Right renal cortex interstitium (tissue), 3 donors: ENCODE measurements at regions not wholly inside any gene's neighbourhood (a gene's known extent, or its start where the extent isn't known, plus 50 kb on each side); places are given as distances from the start of the nearest gene placed in this dataset.
"Not testable (repeated sequence)": the region's sequence is repeated elsewhere in the genome, so short reads cannot be mapped to it uniquely, and the experiment has no call there.

Experiments
- DNase-seq, 3 donors: peaks; one replicate each; pipeline ENCODE4 v3.0.0-alpha.2; 2013; ENCODE audit warnings: low read depth in 3 of 3, low spot score in 2 of 3

GRCh38 chr6:119686644-119687043, 337.1 kb upstream of the MAN1A1 start:
- no peak for DNase-seq

GRCh38 chr6:119686240-119686639, 336.7 kb upstream of the MAN1A1 start:
- DNase-seq: no peak

GRCh38 chr6:119683671-119684070, 334.1 kb upstream of the MAN1A1 start:
- DNase-seq: no peak

GRCh38 chr6:119683031-119683430, 333.5 kb upstream of the MAN1A1 start:
- no peak for DNase-seq

GRCh38 chr6:119678961-119679360, 329.4 kb upstream of the MAN1A1 start:
- DNase-seq: no peak

- no peak for DNase-seq
Measured at GRCh38 chr6:119677384-119677783, 327.8 kb upstream of the MAN1A1 start.

- no peak for DNase-seq
Measured at GRCh38 chr6:119676961-119677360, 327.4 kb upstream of the MAN1A1 start.

- no peak for DNase-seq
Measured at GRCh38 chr6:119676230-119676629, 326.7 kb upstream of the MAN1A1 start.

GRCh38 chr6:119673741-119674140, 324.2 kb upstream of the MAN1A1 start:
- DNase-seq: no peak

GRCh38 chr6:119672725-119673124, 323.2 kb upstream of the MAN1A1 start:
- no peak for DNase-seq

GRCh38 chr6:119671105-119671504, 321.5 kb upstream of the MAN1A1 start:
- DNase-seq: no peak

GRCh38 chr6:119669221-119669620, 319.7 kb upstream of the MAN1A1 start:
- no peak for DNase-seq

GRCh38 chr6:119665432-119665831, 315.9 kb upstream of the MAN1A1 start:
- DNase-seq: not testable (repeated sequence)

GRCh38 chr6:119661628-119662027, 312.1 kb upstream of the MAN1A1 start:
- DNase-seq: no peak

- no peak for DNase-seq
Measured at GRCh38 chr6:119661078-119661477, 311.5 kb upstream of the MAN1A1 start.

GRCh38 chr6:119658917-119659316, 309.4 kb upstream of the MAN1A1 start:
- no peak for DNase-seq

GRCh38 chr6:119655124-119655523, 305.6 kb upstream of the MAN1A1 start:
- no peak for DNase-seq

- DNase-seq: no peak
Measured at GRCh38 chr6:119653329-119653728, 303.8 kb upstream of the MAN1A1 start.

- no peak for DNase-seq
Measured at GRCh38 chr6:119649531-119649930, 300.0 kb upstream of the MAN1A1 start.

- DNase-seq: no peak
Measured at GRCh38 chr6:119647309-119647708, 297.7 kb upstream of the MAN1A1 start.

- DNase-seq: no peak
Measured at GRCh38 chr6:119643876-119644275, 294.3 kb upstream of the MAN1A1 start.

GRCh38 chr6:119637768-119638167, 288.2 kb upstream of the MAN1A1 start:
- no peak for DNase-seq

- no peak for DNase-seq
Measured at GRCh38 chr6:119636060-119636459, 286.5 kb upstream of the MAN1A1 start.

GRCh38 chr6:119633461-119633860, 283.9 kb upstream of the MAN1A1 start:
- DNase-seq: no peak
